A549 (cell line): ENCODE measurements at regions not wholly inside any gene's neighbourhood (a gene's known extent, or its start where the extent isn't known, plus 50 kb on each side); places are given as distances from the start of the nearest gene placed in this dataset.

ENCODE experiments used
- ATAC-seq, 2 experiments: fragments of 200-7000 bp in 1 of 2; fragments of >200 bp in 1 of 2; cut with Nextera tagmentation in 1 of 2; cut with Tn5 transposase in 1 of 2; 3 replicates each; pipeline versions ENCODE4 v1.8.0 to v1.9.1; 2018 to 2020; ENCODE audit warnings: mild to moderate bottlenecking in 1 of 2, moderate library complexity in 1 of 2
- CTCF ChIA-PET: fragments of 300-600 bp; sonication (Branson Sonifier 250); formaldehyde crosslinking; extraction: SDS; loops from one replicate; lab custom pipeline; 2021; ENCODE audit warnings: antibody characterized with exemption, inconsistent platforms; lab: Yijun Ruan, JAX
- POLR2A ChIA-PET: fragments of 350-600 bp; formaldehyde crosslinking; extraction: SDS; loops from one replicate; lab custom pipeline; 2021; ENCODE audit warnings: antibody characterized with exemption, inconsistent platforms; lab: Yijun Ruan, JAX
- DNase-seq, 2 experiments: peaks; one replicate each; pipeline versions ENCODE4 v3.0.0 to v3.0.0-alpha.2; 2011 to 2016; ENCODE audit warnings: low read depth in 1 of 2, low spot score in 1 of 2
- FAIRE-seq: peaks from 2 replicates; lab custom pipeline; 2011; peaks lifted over from hg19 to GRCh38; lab: Jason Lieb, UNC
- H3K27ac ChIP-seq, 2 experiments: fragments of >200 bp; sonication (Bioruptor Twin); formaldehyde crosslinking; 3 replicates each; pipeline ENCODE4 v1.5.1; 2016 to 2017
- H3K4me1 ChIP-seq: fragments of >200 bp; sonication (Bioruptor Twin); formaldehyde crosslinking; 3 replicates; pipeline ENCODE4 v1.6.1; 2016
- H3K4me2 ChIP-seq: fragments of >200 bp; sonication (Bioruptor Twin); formaldehyde crosslinking; 3 replicates; pipeline ENCODE4 v1.6.1; 2016
- H3K4me3 ChIP-seq: fragments of >200 bp; sonication (Bioruptor Twin); formaldehyde crosslinking; 3 replicates; pipeline ENCODE4 v1.5.1; 2016
- H3K9me3 ChIP-seq: fragments of >200 bp; sonication (Bioruptor Twin); formaldehyde crosslinking; 3 replicates; pipeline ENCODE4 v1.6.1; 2016
- BHLHE40 ChIP-seq: IDR thresholded peaks from 2 replicates; pipeline ENCODE4 v1.6.1; 2012; ENCODE audit warnings: low read depth, low read length, inconsistent platforms
- CBX2 ChIP-seq: fragments of 200-600 bp; sonication (generic); IDR thresholded peaks from 2 replicates; pipeline ENCODE4 v1.6.1; 2016; ENCODE audit warnings: low read depth, mild to moderate bottlenecking, borderline replicate concordance
- CBX8 ChIP-seq: fragments of 200-600 bp; sonication (generic); IDR thresholded peaks from 2 replicates; pipeline ENCODE4 v1.6.1; 2016
- CEBPB ChIP-seq, 2 experiments: fragments of >200 bp in 1 of 2; sonication (Bioruptor Twin) in 1 of 2; formaldehyde crosslinking in 1 of 2; IDR thresholded peaks; 2 replicates each; pipeline ENCODE4 v1.6.1; 2012 to 2016
- EHMT2 ChIP-seq: fragments of 200-600 bp; sonication (generic); IDR thresholded peaks from 2 replicates; pipeline ENCODE4 v1.6.1; 2016; ENCODE audit warnings: antibody characterized with exemption, low read depth, mild to moderate bottlenecking, moderate library complexity
- FOSB ChIP-seq: fragments of 250-450 bp; sonication (Bioruptor Pico); IDR thresholded peaks from 2 replicates; pipeline ENCODE4 v1.5.0; 2020; ENCODE audit warnings: mild to moderate bottlenecking, moderate library complexity
- FOSL2 ChIP-seq, 2 experiments: fragments of 450-650 bp in 1 of 2; fragments of >200 bp in 1 of 2; sonication (Bioruptor Twin) in 1 of 2; formaldehyde crosslinking; IDR thresholded peaks; 2 replicates each; pipeline versions ENCODE4 v1.5.0 to v1.6.1; 2016 to 2020; ENCODE audit warnings: mild to moderate bottlenecking in 1 of 2, moderate library complexity in 1 of 2
- HDAC2 ChIP-seq: fragments of 200-600 bp; sonication (generic); IDR thresholded peaks from 2 replicates; pipeline ENCODE4 v1.6.1; 2016
- JUN ChIP-seq, 2 experiments: fragments of >200 bp; sonication (Bioruptor Twin); formaldehyde crosslinking; IDR thresholded peaks; 2 replicates in 1 of 2; 3 replicates in 1 of 2; pipeline ENCODE4 v1.6.1; 2016 to 2017
- KDM1A ChIP-seq: fragments of 200-600 bp; sonication (generic); IDR thresholded peaks from 2 replicates; pipeline ENCODE4 v1.6.1; 2016; ENCODE audit warnings: low read depth, mild to moderate bottlenecking
- KDM5A ChIP-seq: fragments of 200-600 bp; sonication (generic); IDR thresholded peaks from 2 replicates; pipeline ENCODE4 v1.6.1; 2016; ENCODE audit warnings: antibody characterized with exemption, mild to moderate bottlenecking
- MAFK ChIP-seq: fragments of 450-650 bp; IDR thresholded peaks from 2 replicates; pipeline ENCODE4 v1.6.1; 2014; ENCODE audit not compliant: partially characterized antibody
- NFE2L2 ChIP-seq: fragments of 150-350 bp; conservative IDR thresholded peaks from 2 replicates; pipeline ENCODE4 v1.6.1; 2014; ENCODE audit warnings: low read length
- POLR2A ChIP-seq: IDR thresholded peaks from 2 replicates; pipeline ENCODE4 v1.6.1; 2012; ENCODE audit warnings: mild to moderate bottlenecking, low read length
- POLR2AphosphoS2 ChIP-seq: conservative IDR thresholded peaks from 2 replicates; pipeline ENCODE4 v1.6.1; 2012; ENCODE audit warnings: low read length, improper control_type of control experiment, inconsistent platforms
- RFX5 ChIP-seq: fragments of 450-650 bp; IDR thresholded peaks from 2 replicates; pipeline ENCODE4 v1.7.1; 2014; ENCODE audit warnings: antibody characterized with exemption, mild to moderate bottlenecking, moderate library complexity
- SMC3 ChIP-seq: fragments of >200 bp; sonication (Bioruptor Twin); formaldehyde crosslinking; IDR thresholded peaks from 3 replicates; pipeline ENCODE4 v1.6.1; 2018; ENCODE audit warnings: inconsistent platforms
- ZC3H11A ChIP-seq: fragments of 450-650 bp; IDR thresholded peaks from 2 replicates; pipeline ENCODE4 v1.6.1; 2014; ENCODE audit warnings: antibody characterized with exemption, mild to moderate bottlenecking
- ZFP36 ChIP-seq: fragments of 450-650 bp; IDR thresholded peaks from 2 replicates; pipeline ENCODE4 v1.6.1; 2014; ENCODE audit warnings: borderline replicate concordance; ENCODE audit not compliant: partially characterized antibody
- WGBS: methylation state at CpG from one replicate; pipeline ENCODE4 v1.1.6; 2017; ENCODE audit errors: missing lambda C conversion rate; 5-methylcytosine and 5-hydroxymethylcytosine counted together
- TF ChIP-seq, protein P1 (sequence below): fragments of 250-450 bp; sonication (Bioruptor Pico); IDR thresholded peaks from 2 replicates; pipeline ENCODE4 v1.5.0; 2021; ENCODE audit warnings: mild to moderate bottlenecking, moderate library complexity, borderline replicate concordance
- TF ChIP-seq, protein P2 (sequence below): fragments of 250-450 bp; sonication (Bioruptor Pico); IDR thresholded peaks from 2 replicates; pipeline ENCODE4 v1.5.0; 2020; ENCODE audit warnings: low read depth, mild to moderate bottlenecking, moderate library complexity
- TF ChIP-seq, protein P3 (sequence below): fragments of 200-600 bp; sonication (generic); IDR thresholded peaks from 2 replicates; pipeline ENCODE4 v1.6.1; 2016; ENCODE audit warnings: antibody characterized with exemption, mild to moderate bottlenecking, moderate library complexity
- TF ChIP-seq, protein P4 (sequence below): fragments of 150-350 bp; IDR thresholded peaks from 2 replicates; pipeline ENCODE4 v1.6.1; 2014; ENCODE audit warnings: low read depth, mild to moderate bottlenecking, low read length
- TF ChIP-seq, protein P5 (sequence below): fragments of >200 bp; sonication (Bioruptor Twin); formaldehyde crosslinking; IDR thresholded peaks from 3 replicates; pipeline ENCODE4 v1.6.1; 2016
- TF ChIP-seq, protein P6 (sequence below): fragments of 450-650 bp; IDR thresholded peaks from 2 replicates; pipeline ENCODE4 v1.6.1; 2014; ENCODE audit warnings: antibody characterized with exemption
- TF ChIP-seq, protein P7 (sequence below): IDR thresholded peaks from 2 replicates; pipeline ENCODE4 v1.6.1; 2012

DNA sequence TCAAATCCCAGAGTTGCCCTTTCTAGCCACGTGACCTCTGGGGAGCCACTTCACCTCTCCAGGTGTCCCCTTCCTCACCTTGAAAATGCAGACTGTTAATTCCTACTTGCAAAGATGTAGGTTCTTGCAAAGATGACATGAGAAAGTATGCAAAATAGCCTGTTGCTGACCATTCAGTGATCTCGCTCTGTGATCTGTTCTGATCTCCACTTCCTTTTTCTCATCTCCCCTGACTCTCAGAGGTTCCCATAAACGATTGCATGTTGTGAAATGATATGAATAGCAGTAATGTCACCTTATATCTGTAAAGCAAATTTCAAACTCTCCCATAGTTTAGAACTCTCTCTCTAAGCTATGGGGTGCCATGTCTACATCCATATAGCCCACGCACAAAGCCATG, 182.3 kb downstream of the TMEM132E start:
- WGBS: 29% methylated on average over 4 of the region's 4 CpGs
- CTCF ChIA-PET: interaction anchor here (0.6 to 1.0 kb wide), 2 partner anchors 9 to 70 kb away, joined by 3 read pairs; no protein-coding TSS in a partner anchor
- POLR2A ChIA-PET: no interaction called here
- no peaks in the 10 kb centered on the region for H3K9me3 ChIP-seq
- no peaks in the 10 kb centered on the region for H3K4me1 ChIP-seq
- FAIRE-seq (no peak), DNase-seq (no peak)
- no peak overlapping the region for H3K4me2 ChIP-seq
- no peak overlapping the region for H3K27ac ChIP-seq
- no peak overlapping the region for H3K4me3 ChIP-seq
- TF ChIP-seq, protein P1, sequence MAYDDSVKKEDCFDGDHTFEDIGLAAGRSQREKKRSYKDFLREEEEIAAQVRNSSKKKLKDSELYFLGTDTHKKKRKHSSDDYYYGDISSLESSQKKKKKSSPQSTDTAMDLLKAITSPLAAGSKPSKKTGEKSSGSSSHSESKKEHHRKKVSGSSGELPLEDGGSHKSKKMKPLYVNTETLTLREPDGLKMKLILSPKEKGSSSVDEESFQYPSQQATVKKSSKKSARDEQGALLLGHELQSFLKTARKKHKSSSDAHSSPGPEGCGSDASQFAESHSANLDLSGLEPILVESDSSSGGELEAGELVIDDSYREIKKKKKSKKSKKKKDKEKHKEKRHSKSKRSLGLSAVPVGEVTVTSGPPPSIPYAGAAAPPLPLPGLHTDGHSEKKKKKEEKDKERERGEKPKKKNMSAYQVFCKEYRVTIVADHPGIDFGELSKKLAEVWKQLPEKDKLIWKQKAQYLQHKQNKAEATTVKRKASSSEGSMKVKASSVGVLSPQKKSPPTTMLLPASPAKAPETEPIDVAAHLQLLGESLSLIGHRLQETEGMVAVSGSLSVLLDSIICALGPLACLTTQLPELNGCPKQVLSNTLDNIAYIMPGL (CRISPR knock-in tag): no peak
- TF ChIP-seq CEBPB (IDR thresholded peaks at IDR 0.05): no peak
- no peak for TF ChIP-seq KDM5A
- TF ChIP-seq, protein P2, sequence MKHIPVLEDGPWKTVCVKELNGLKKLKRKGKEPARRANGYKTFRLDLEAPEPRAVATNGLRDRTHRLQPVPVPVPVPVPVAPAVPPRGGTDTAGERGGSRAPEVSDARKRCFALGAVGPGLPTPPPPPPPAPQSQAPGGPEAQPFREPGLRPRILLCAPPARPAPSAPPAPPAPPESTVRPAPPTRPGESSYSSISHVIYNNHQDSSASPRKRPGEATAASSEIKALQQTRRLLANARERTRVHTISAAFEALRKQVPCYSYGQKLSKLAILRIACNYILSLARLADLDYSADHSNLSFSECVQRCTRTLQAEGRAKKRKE (CRISPR knock-in tag): no peak
- no peak for TF ChIP-seq FOSL2 (IDR thresholded peaks at IDR 0.05)
- TF ChIP-seq FOSL2 (CRISPR knock-in tag; IDR thresholded peaks at IDR 0.05): no peak
- TF ChIP-seq BHLHE40: no peak
- TF ChIP-seq MAFK: no peak
- TF ChIP-seq CBX8: no peak
- TF ChIP-seq HDAC2: no peak
- TF ChIP-seq, protein P3, sequence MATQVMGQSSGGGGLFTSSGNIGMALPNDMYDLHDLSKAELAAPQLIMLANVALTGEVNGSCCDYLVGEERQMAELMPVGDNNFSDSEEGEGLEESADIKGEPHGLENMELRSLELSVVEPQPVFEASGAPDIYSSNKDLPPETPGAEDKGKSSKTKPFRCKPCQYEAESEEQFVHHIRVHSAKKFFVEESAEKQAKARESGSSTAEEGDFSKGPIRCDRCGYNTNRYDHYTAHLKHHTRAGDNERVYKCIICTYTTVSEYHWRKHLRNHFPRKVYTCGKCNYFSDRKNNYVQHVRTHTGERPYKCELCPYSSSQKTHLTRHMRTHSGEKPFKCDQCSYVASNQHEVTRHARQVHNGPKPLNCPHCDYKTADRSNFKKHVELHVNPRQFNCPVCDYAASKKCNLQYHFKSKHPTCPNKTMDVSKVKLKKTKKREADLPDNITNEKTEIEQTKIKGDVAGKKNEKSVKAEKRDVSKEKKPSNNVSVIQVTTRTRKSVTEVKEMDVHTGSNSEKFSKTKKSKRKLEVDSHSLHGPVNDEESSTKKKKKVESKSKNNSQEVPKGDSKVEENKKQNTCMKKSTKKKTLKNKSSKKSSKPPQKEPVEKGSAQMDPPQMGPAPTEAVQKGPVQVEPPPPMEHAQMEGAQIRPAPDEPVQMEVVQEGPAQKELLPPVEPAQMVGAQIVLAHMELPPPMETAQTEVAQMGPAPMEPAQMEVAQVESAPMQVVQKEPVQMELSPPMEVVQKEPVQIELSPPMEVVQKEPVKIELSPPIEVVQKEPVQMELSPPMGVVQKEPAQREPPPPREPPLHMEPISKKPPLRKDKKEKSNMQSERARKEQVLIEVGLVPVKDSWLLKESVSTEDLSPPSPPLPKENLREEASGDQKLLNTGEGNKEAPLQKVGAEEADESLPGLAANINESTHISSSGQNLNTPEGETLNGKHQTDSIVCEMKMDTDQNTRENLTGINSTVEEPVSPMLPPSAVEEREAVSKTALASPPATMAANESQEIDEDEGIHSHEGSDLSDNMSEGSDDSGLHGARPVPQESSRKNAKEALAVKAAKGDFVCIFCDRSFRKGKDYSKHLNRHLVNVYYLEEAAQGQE: no peak
- no peak for TF ChIP-seq ZC3H11A
- no peak for TF ChIP-seq RFX5
- TF ChIP-seq JUN (IDR thresholded peaks at IDR 0.05): no peak
- no peak for TF ChIP-seq FOSB (CRISPR knock-in tag)
- TF ChIP-seq, protein P4, sequence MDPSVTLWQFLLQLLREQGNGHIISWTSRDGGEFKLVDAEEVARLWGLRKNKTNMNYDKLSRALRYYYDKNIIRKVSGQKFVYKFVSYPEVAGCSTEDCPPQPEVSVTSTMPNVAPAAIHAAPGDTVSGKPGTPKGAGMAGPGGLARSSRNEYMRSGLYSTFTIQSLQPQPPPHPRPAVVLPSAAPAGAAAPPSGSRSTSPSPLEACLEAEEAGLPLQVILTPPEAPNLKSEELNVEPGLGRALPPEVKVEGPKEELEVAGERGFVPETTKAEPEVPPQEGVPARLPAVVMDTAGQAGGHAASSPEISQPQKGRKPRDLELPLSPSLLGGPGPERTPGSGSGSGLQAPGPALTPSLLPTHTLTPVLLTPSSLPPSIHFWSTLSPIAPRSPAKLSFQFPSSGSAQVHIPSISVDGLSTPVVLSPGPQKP: no peak
- no peak for TF ChIP-seq CBX2
- TF ChIP-seq ZFP36: no peak
- TF ChIP-seq, protein P5, sequence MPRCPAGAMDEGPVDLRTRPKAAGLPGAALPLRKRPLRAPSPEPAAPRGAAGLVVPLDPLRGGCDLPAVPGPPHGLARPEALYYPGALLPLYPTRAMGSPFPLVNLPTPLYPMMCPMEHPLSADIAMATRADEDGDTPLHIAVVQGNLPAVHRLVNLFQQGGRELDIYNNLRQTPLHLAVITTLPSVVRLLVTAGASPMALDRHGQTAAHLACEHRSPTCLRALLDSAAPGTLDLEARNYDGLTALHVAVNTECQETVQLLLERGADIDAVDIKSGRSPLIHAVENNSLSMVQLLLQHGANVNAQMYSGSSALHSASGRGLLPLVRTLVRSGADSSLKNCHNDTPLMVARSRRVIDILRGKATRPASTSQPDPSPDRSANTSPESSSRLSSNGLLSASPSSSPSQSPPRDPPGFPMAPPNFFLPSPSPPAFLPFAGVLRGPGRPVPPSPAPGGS: no peak
- TF ChIP-seq, all 56 proteins: peak for 0
- no peak for ATAC-seq

DNA sequence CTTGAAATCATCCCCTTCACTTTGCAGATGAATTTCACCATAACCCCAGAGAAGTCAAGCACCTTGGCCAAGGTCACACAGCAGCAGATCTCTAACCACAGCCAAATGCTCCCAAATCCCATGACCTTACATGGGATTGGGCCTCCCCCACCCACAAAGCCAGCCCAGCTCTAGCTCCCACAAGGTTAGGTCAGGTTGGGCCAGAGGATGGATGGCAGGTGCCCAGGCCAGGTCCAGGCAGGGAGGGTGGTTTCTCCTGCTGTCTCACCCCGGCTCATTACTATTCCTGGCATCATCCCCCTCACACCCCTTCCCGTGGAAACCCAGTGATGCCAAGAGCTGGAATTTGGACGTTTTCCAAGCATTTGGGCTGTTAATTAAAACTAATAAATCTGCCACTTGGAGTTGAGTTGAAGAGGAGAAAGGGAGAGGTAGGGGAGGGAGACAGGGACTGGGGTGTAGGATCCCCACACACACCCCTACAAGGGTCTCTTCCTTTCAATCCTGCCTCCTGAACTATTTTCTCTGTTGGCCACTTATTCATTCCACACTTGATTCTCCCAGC, 181.6 kb downstream of the TMEM132E start:
- Histone ChIP-seq H3K4me2 (no peak overlapping the region), H3K27ac (no peak overlapping the region), H3K9me3 (no peaks in the 10 kb centered on the region), H3K4me1 (no peaks in the 10 kb centered on the region), H3K4me3 (no peak overlapping the region)
- ChIA-PET POLR2A (no interaction called here), CTCF (no interaction called here)
- FAIRE-seq (no peak), DNase-seq (no peak), ATAC-seq (no peak)
- WGBS: 3% methylated on average over 3 of the region's 3 CpGs
- TF ChIP-seq JUN (IDR thresholded peaks at IDR 0.05) (no peak), CEBPB (IDR thresholded peaks at IDR 0.05) (no peak), KDM1A (no peak), EHMT2 (no peak), SMC3 (no peak), POLR2A (no peak), POLR2AphosphoS2 (no peak), HDAC2 (no peak), NFE2L2 (no peak)
- TF ChIP-seq, protein P4: no peak
- TF ChIP-seq, protein P6, sequence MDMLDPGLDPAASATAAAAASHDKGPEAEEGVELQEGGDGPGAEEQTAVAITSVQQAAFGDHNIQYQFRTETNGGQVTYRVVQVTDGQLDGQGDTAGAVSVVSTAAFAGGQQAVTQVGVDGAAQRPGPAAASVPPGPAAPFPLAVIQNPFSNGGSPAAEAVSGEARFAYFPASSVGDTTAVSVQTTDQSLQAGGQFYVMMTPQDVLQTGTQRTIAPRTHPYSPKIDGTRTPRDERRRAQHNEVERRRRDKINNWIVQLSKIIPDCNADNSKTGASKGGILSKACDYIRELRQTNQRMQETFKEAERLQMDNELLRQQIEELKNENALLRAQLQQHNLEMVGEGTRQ: no peak
- TF ChIP-seq, protein P7, sequence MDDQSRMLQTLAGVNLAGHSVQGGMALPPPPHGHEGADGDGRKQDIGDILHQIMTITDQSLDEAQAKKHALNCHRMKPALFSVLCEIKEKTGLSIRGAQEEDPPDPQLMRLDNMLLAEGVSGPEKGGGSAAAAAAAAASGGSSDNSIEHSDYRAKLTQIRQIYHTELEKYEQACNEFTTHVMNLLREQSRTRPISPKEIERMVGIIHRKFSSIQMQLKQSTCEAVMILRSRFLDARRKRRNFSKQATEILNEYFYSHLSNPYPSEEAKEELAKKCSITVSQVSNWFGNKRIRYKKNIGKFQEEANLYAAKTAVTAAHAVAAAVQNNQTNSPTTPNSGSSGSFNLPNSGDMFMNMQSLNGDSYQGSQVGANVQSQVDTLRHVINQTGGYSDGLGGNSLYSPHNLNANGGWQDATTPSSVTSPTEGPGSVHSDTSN: no peak
